Liver (tissue), 8 donors: ENCODE measurements at regions not wholly inside any gene's neighbourhood (a gene's known extent, or its start where the extent isn't known, plus 50 kb on each side); places are given as distances from the start of the nearest gene placed in this dataset.

ENCODE experiments used
- DNase-seq: peaks from one replicate; pipeline ENCODE4 v3.0.0-alpha.2; 2017; ENCODE audit warnings: low spot score
- H3K27ac ChIP-seq, 2 donors: one replicate each; pipeline ENCODE4 v1.7.0; 2013; ENCODE audit warnings: inconsistent platforms in 2 of 2, low read length in 2 of 2, control low read depth in 1 of 2, low read depth in 1 of 2, mild to moderate bottlenecking in 1 of 2
- H3K27me3 ChIP-seq, 4 donors: one replicate each; pipeline versions ENCODE4 v1.6.1 to v1.7.0; 2013; ENCODE audit warnings: low read length in 3 of 4, inconsistent platforms in 1 of 4, mild to moderate bottlenecking in 1 of 4, moderate library complexity in 1 of 4; ENCODE audit not compliant: control insufficient read depth in 4 of 4, insufficient read depth in 4 of 4
- H3K36me3 ChIP-seq, 4 donors: one replicate each; pipeline versions ENCODE4 v1.6.1 to v1.7.0; 2013; ENCODE audit warnings: low read length in 3 of 4, mild to moderate bottlenecking in 3 of 4, low read depth in 1 of 4, moderate library complexity in 1 of 4; ENCODE audit not compliant: control insufficient read depth in 4 of 4, insufficient read depth in 3 of 4
- H3K4me1 ChIP-seq, 4 donors: one replicate each; pipeline versions ENCODE4 v1.6.1 to v1.7.0; 2013; ENCODE audit warnings: low read length in 3 of 4, mild to moderate bottlenecking in 3 of 4, moderate library complexity in 1 of 4; ENCODE audit not compliant: control insufficient read depth in 4 of 4, insufficient read depth in 4 of 4
- H3K4me3 ChIP-seq, 3 donors: one replicate each; pipeline versions ENCODE4 v1.6.1 to v1.7.0; 2013; ENCODE audit warnings: low read length in 3 of 3, control low read depth in 1 of 3, low read depth in 1 of 3, mild to moderate bottlenecking in 1 of 3
- H3K9ac ChIP-seq, 2 donors: one replicate each; pipeline ENCODE4 v1.7.0; 2013; ENCODE audit warnings: low read length in 2 of 2, mild to moderate bottlenecking in 2 of 2, moderate library complexity in 2 of 2, control low read depth in 1 of 2, low read depth in 1 of 2
- H3K9me3 ChIP-seq, 4 donors: one replicate each; pipeline versions ENCODE4 v1.6.1 to v1.7.0; 2013; ENCODE audit warnings: low read length in 3 of 4; ENCODE audit not compliant: control insufficient read depth in 4 of 4
- ATF3 ChIP-seq: IDR thresholded peaks from 2 replicates; pipeline ENCODE4 v1.6.1; 2016; ENCODE audit warnings: antibody characterized with exemption
- CTCF ChIP-seq: fragments of 150-350 bp; IDR thresholded peaks from 2 replicates; pipeline ENCODE4 v1.5.1; 2017; ENCODE audit warnings: improper control_type of control experiment, low read depth, low read length; ENCODE audit not compliant: missing input control
- FOXA1 ChIP-seq: IDR thresholded peaks from 2 replicates; pipeline ENCODE4 v1.6.1; 2016; ENCODE audit warnings: antibody characterized with exemption
- GABPA ChIP-seq, 2 donors: IDR thresholded peaks in 1 of 2; conservative IDR thresholded peaks in 1 of 2; 2 replicates each; pipeline ENCODE4 v1.6.1; 2016; ENCODE audit warnings: antibody characterized with exemption in 2 of 2, mild to moderate bottlenecking in 1 of 2, moderate library complexity in 1 of 2
- HNF4A ChIP-seq, 2 donors: conservative IDR thresholded peaks; 2 replicates each; pipeline ENCODE4 v1.6.1; 2016; ENCODE audit warnings: antibody characterized with exemption in 2 of 2, mild to moderate bottlenecking in 2 of 2
- HNF4G ChIP-seq: IDR thresholded peaks from 2 replicates; pipeline ENCODE4 v1.6.1; 2016; ENCODE audit warnings: antibody characterized with exemption
- MAX ChIP-seq: IDR thresholded peaks from 2 replicates; pipeline ENCODE4 v1.6.1; 2016; ENCODE audit warnings: antibody characterized with exemption
- NR2F2 ChIP-seq: IDR thresholded peaks from 2 replicates; pipeline ENCODE4 v1.6.1; 2016; ENCODE audit warnings: antibody characterized with exemption
- RAD21 ChIP-seq, 2 donors: IDR thresholded peaks; 2 replicates each; pipeline ENCODE4 v1.6.1; 2016; ENCODE audit warnings: antibody characterized with exemption in 2 of 2, mild to moderate bottlenecking in 2 of 2
- RXRA ChIP-seq, 2 donors: IDR thresholded peaks; 2 replicates each; pipeline ENCODE4 v1.6.1; 2017 to 2018; ENCODE audit warnings: antibody characterized with exemption in 2 of 2, mild to moderate bottlenecking in 1 of 2
- SP1 ChIP-seq: IDR thresholded peaks from 2 replicates; pipeline ENCODE4 v1.6.1; 2018; ENCODE audit warnings: antibody characterized with exemption, mild to moderate bottlenecking
- TAF1 ChIP-seq: conservative IDR thresholded peaks from 2 replicates; pipeline ENCODE4 v1.6.1; 2016; ENCODE audit warnings: antibody characterized with exemption, mild to moderate bottlenecking
- YY1 ChIP-seq: IDR thresholded peaks from 2 replicates; pipeline ENCODE4 v1.6.1; 2016; ENCODE audit warnings: antibody characterized with exemption, mild to moderate bottlenecking
- WGBS: extraction: QIAGEN DNeasy Blood & Tissue Kit; methylation state at CpG from one replicate; pipeline ENCODE4 v1.1.7; 2013; 5-methylcytosine and 5-hydroxymethylcytosine counted together
- TF ChIP-seq, protein P1 (sequence below): IDR thresholded peaks from 2 replicates; pipeline ENCODE4 v1.6.1; 2016; ENCODE audit warnings: antibody characterized with exemption
- TF ChIP-seq, protein P2 (sequence below): IDR thresholded peaks from 2 replicates; pipeline ENCODE4 v1.6.1; 2016; ENCODE audit warnings: antibody characterized with exemption, mild to moderate bottlenecking
- donor health status: healthy.
- donor health status: healthy.
- donor health status: healthy.
- donor health status: healthy.
- donor health status: healthy.

GRCh38 chr21:14716761-14717396 lies 170.8 kb upstream of the SAMSN1 start:
- Histone ChIP-seq H3K27ac (no peak overlapping the region), H3K4me1 (no peaks in the 10 kb centered on the region), H3K4me3 (no peak overlapping the region), H3K9me3 (peaks cover 0 to 3% (median 0%) of the 10 kb centered on the region in 4 donors), H3K36me3 (no peaks in the 10 kb centered on the region), H3K27me3 (no peaks in the 10 kb centered on the region), H3K9ac (no peak overlapping the region)
- 80% methylated on average over 3 of the region's 3 CpGs for WGBS
- DNase-seq, result no peak
- no peak for TF ChIP-seq MAX
- TF ChIP-seq, protein P1, sequence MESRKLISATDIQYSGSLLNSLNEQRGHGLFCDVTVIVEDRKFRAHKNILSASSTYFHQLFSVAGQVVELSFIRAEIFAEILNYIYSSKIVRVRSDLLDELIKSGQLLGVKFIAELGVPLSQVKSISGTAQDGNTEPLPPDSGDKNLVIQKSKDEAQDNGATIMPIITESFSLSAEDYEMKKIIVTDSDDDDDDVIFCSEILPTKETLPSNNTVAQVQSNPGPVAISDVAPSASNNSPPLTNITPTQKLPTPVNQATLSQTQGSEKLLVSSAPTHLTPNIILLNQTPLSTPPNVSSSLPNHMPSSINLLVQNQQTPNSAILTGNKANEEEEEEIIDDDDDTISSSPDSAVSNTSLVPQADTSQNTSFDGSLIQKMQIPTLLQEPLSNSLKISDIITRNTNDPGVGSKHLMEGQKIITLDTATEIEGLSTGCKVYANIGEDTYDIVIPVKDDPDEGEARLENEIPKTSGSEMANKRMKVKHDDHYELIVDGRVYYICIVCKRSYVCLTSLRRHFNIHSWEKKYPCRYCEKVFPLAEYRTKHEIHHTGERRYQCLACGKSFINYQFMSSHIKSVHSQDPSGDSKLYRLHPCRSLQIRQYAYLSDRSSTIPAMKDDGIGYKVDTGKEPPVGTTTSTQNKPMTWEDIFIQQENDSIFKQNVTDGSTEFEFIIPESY, result no peak
- TF ChIP-seq TAF1, result no peak
- no peak for TF ChIP-seq ATF3
- no peak for TF ChIP-seq YY1
- TF ChIP-seq HNF4G, result no peak
- no peak for TF ChIP-seq FOXA1
- TF ChIP-seq CTCF, result no peak
- no peak for TF ChIP-seq NR2F2
- no peak for TF ChIP-seq SP1
- TF ChIP-seq HNF4A (conservative IDR thresholded peaks at IDR 0.05), result no peak
- no peak for TF ChIP-seq RXRA (IDR thresholded peaks at IDR 0.05)
- TF ChIP-seq GABPA (IDR thresholded peaks at IDR 0.05 in 1 of 2, conservative IDR thresholded peaks at IDR 0.05 in 1 of 2), result no peak
- no peak for TF ChIP-seq RAD21 (IDR thresholded peaks at IDR 0.05)

- no peaks in the 10 kb centered on the region for H3K4me1 ChIP-seq
- no peak overlapping the region for H3K9ac ChIP-seq
- peaks cover 0 to 3% (median 0%) of the 10 kb centered on the region in 4 donors for H3K9me3 ChIP-seq
- H3K27ac ChIP-seq, result no peak overlapping the region
- TF ChIP-seq HNF4G, result no peak
- TF ChIP-seq, protein P1, result no peak
- TF ChIP-seq SP1, result no peak
- TF ChIP-seq ATF3, result no peak
- no peak for TF ChIP-seq MAX
- TF ChIP-seq RAD21 (IDR thresholded peaks at IDR 0.05), result no peak
- TF ChIP-seq HNF4A (conservative IDR thresholded peaks at IDR 0.05), result no peak
- TF ChIP-seq YY1, result no peak
- TF ChIP-seq, protein P2, sequence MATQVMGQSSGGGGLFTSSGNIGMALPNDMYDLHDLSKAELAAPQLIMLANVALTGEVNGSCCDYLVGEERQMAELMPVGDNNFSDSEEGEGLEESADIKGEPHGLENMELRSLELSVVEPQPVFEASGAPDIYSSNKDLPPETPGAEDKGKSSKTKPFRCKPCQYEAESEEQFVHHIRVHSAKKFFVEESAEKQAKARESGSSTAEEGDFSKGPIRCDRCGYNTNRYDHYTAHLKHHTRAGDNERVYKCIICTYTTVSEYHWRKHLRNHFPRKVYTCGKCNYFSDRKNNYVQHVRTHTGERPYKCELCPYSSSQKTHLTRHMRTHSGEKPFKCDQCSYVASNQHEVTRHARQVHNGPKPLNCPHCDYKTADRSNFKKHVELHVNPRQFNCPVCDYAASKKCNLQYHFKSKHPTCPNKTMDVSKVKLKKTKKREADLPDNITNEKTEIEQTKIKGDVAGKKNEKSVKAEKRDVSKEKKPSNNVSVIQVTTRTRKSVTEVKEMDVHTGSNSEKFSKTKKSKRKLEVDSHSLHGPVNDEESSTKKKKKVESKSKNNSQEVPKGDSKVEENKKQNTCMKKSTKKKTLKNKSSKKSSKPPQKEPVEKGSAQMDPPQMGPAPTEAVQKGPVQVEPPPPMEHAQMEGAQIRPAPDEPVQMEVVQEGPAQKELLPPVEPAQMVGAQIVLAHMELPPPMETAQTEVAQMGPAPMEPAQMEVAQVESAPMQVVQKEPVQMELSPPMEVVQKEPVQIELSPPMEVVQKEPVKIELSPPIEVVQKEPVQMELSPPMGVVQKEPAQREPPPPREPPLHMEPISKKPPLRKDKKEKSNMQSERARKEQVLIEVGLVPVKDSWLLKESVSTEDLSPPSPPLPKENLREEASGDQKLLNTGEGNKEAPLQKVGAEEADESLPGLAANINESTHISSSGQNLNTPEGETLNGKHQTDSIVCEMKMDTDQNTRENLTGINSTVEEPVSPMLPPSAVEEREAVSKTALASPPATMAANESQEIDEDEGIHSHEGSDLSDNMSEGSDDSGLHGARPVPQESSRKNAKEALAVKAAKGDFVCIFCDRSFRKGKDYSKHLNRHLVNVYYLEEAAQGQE, result no peak
- TF ChIP-seq RXRA (IDR thresholded peaks at IDR 0.05), result no peak
- H3K27me3 ChIP-seq, result no peaks in the 10 kb centered on the region
- H3K36me3 ChIP-seq, result no peaks in the 10 kb centered on the region
- no peak for DNase-seq
- no peak overlapping the region for H3K4me3 ChIP-seq
Observed at GRCh38 chr21:14713109-14713508, 167.0 kb upstream of the SAMSN1 start.
